H9 (cell line): ENCODE measurements at regions not wholly inside any gene's neighbourhood (a gene's known extent, or its start where the extent isn't known, plus 50 kb on each side); places are given as distances from the start of the nearest gene placed in this dataset.
"Not testable (repeated sequence)": the region's sequence is repeated elsewhere in the genome, so short reads cannot be mapped to it uniquely, and the experiment has no call there.

Experiments
- DNase-seq: peaks from one replicate; pipeline ENCODE4 v3.0.0-alpha.2; 2017
- H2AFZ ChIP-seq: one replicate; pipeline ENCODE4 v1.6.1; 2013; ENCODE audit warnings: mild to moderate bottlenecking, low read length, control low read depth, moderate library complexity
- H2AK5ac ChIP-seq: 2 replicates; pipeline ENCODE4 v1.6.1; 2013; ENCODE audit warnings: low read length, control low read depth, mixed read lengths; ENCODE audit not compliant: insufficient read length
- H2BK120ac ChIP-seq: one replicate; pipeline ENCODE4 v1.6.1; 2013; ENCODE audit warnings: low read depth, mild to moderate bottlenecking, low read length, control low read depth, inconsistent platforms; ENCODE audit not compliant: poor library complexity, severe bottlenecking
- H2BK12ac ChIP-seq: 2 replicates; pipeline ENCODE4 v1.6.1; 2013; ENCODE audit warnings: low read length, control low read depth, mixed read lengths, low read depth; ENCODE audit not compliant: insufficient read length
- H2BK15ac ChIP-seq: 2 replicates; pipeline ENCODE4 v1.6.1; 2013; ENCODE audit warnings: low read depth, low read length, control low read depth
- H2BK20ac ChIP-seq: one replicate; pipeline ENCODE4 v1.6.1; 2013; ENCODE audit warnings: low read depth, mild to moderate bottlenecking, low read length, control low read depth, inconsistent platforms; ENCODE audit not compliant: poor library complexity, severe bottlenecking
- H2BK5ac ChIP-seq: 2 replicates; pipeline ENCODE4 v1.6.1; 2013; ENCODE audit warnings: low read length, control low read depth, mixed read lengths; ENCODE audit not compliant: insufficient read length
- H3K14ac ChIP-seq: 2 replicates; pipeline ENCODE4 v1.6.1; 2013; ENCODE audit warnings: low read length, control low read depth; ENCODE audit not compliant: insufficient read depth
- H3K18ac ChIP-seq: 2 replicates; pipeline ENCODE4 v1.6.1; 2013; ENCODE audit warnings: low read depth, mild to moderate bottlenecking, mixed read lengths, low read length, control low read depth; ENCODE audit not compliant: insufficient read length
- H3K23ac ChIP-seq: 2 replicates; pipeline ENCODE4 v1.6.1; 2013; ENCODE audit warnings: low read length, control low read depth, mixed read lengths, low read depth; ENCODE audit not compliant: insufficient read length
- H3K23me2 ChIP-seq: 2 replicates; pipeline ENCODE4 v1.6.1; 2013; ENCODE audit warnings: low read depth, mild to moderate bottlenecking, mixed read lengths, low read length, control low read depth; ENCODE audit not compliant: insufficient read length, poor library complexity, severe bottlenecking
- H3K27ac ChIP-seq: 2 replicates; pipeline ENCODE4 v1.5.1; 2013; ENCODE audit warnings: low read length, control low read depth, mixed read lengths, low read depth; ENCODE audit not compliant: insufficient read length
- H3K27me3 ChIP-seq: 2 replicates; pipeline ENCODE4 v1.6.1; 2013; ENCODE audit warnings: low read length, control low read depth, inconsistent platforms; ENCODE audit not compliant: insufficient read depth
- H3K4ac ChIP-seq: 2 replicates; pipeline ENCODE4 v1.6.1; 2013; ENCODE audit warnings: low read depth, mild to moderate bottlenecking, control low read depth, inconsistent platforms, low read length, moderate library complexity
- H3K4me1 ChIP-seq: 2 replicates; pipeline ENCODE4 v1.6.1; 2013; ENCODE audit warnings: low read length, control low read depth, inconsistent platforms; ENCODE audit not compliant: insufficient read depth
- H3K4me2 ChIP-seq: 2 replicates; pipeline ENCODE4 v1.6.1; 2013; ENCODE audit warnings: low read length, control low read depth, mixed read lengths; ENCODE audit not compliant: insufficient read length, insufficient read depth
- H3K56ac ChIP-seq: 2 replicates; pipeline ENCODE4 v1.6.1; 2013; ENCODE audit warnings: low read depth, mild to moderate bottlenecking, mixed read lengths, low read length, control low read depth; ENCODE audit not compliant: insufficient read length
- H3K79me1 ChIP-seq: 2 replicates; pipeline ENCODE4 v1.6.1; 2013; ENCODE audit warnings: low read depth, mild to moderate bottlenecking, moderate library complexity, low read length, control low read depth, inconsistent platforms; ENCODE audit not compliant: insufficient read depth, poor library complexity, severe bottlenecking
- H3K79me2 ChIP-seq: 2 replicates; pipeline ENCODE4 v1.6.1; 2013; ENCODE audit warnings: low read length, control low read depth, inconsistent platforms; ENCODE audit not compliant: insufficient read depth
- H3K9ac ChIP-seq: 2 replicates; pipeline ENCODE4 v1.6.1; 2013; ENCODE audit warnings: low read length, control low read depth, mixed read lengths; ENCODE audit not compliant: insufficient read length; ENCODE audit errors: extremely low read depth
- H3K9me3 ChIP-seq: one replicate; pipeline ENCODE4 v1.6.1; 2013; ENCODE audit warnings: low read depth, low read length, inconsistent platforms; ENCODE audit not compliant: control insufficient read depth
- H3T11ph ChIP-seq: one replicate; pipeline ENCODE4 v1.6.1; 2013; ENCODE audit warnings: mild to moderate bottlenecking, low read length, control low read depth, inconsistent platforms
- H4K20me1 ChIP-seq: one replicate; pipeline ENCODE4 v1.6.1; 2013; ENCODE audit not compliant: control insufficient read depth, insufficient read length, insufficient read depth
- H4K5ac ChIP-seq: 2 replicates; pipeline ENCODE4 v1.6.1; 2013; ENCODE audit warnings: low read depth, mild to moderate bottlenecking, mixed read lengths, low read length, control low read depth; ENCODE audit not compliant: insufficient read length
- H4K8ac ChIP-seq: replicated peaks from 2 replicates; pipeline ENCODE4 v1.6.1; 2013; ENCODE audit warnings: low read length, control low read depth, mixed read lengths, low read depth; ENCODE audit not compliant: insufficient read length
- H4K91ac ChIP-seq: 2 replicates; pipeline ENCODE4 v1.6.1; 2013; ENCODE audit warnings: low read depth, mild to moderate bottlenecking, moderate library complexity, mixed read lengths, low read length, control low read depth; ENCODE audit not compliant: insufficient read length
- H3K27ac Mint-ChIP-seq, 3 experiments: 2 replicates in 2 of 3; 3 replicates in 1 of 3; pipeline ENCODE4 v1.8.0; 2020 to 2021; ENCODE audit warnings: mixed read lengths in 3 of 3, mild to moderate bottlenecking in 1 of 3, moderate library complexity in 1 of 3
- H3K27me3 Mint-ChIP-seq: 2 replicates; pipeline ENCODE4 v1.8.0; 2021; ENCODE audit warnings: low read depth, mild to moderate bottlenecking, moderate library complexity, mixed read lengths
- H3K36me3 Mint-ChIP-seq, 3 experiments: 2 replicates in 2 of 3; 3 replicates in 1 of 3; pipeline ENCODE4 v1.8.0; 2020 to 2021; ENCODE audit warnings: low read depth in 3 of 3, mixed read lengths in 3 of 3; ENCODE audit not compliant: insufficient read depth in 1 of 3
- H3K4me1 Mint-ChIP-seq, 2 experiments: 2 replicates each; pipeline ENCODE4 v1.8.0; 2020; ENCODE audit warnings: mixed read lengths in 2 of 2
- H3K4me3 Mint-ChIP-seq, 2 experiments: 2 replicates in 1 of 2; 3 replicates in 1 of 2; pipeline ENCODE4 v1.8.0; 2020 to 2021; ENCODE audit warnings: mild to moderate bottlenecking in 2 of 2, mixed read lengths in 2 of 2, moderate library complexity in 1 of 2
- H3K9me3 Mint-ChIP-seq, 2 experiments: 2 replicates in 1 of 2; 3 replicates in 1 of 2; pipeline ENCODE4 v1.8.0; 2020; ENCODE audit warnings: mild to moderate bottlenecking in 2 of 2, mixed read lengths in 2 of 2, moderate library complexity in 1 of 2
- CTCF ChIP-seq: fragments of 200-600 bp; sonication (generic); conservative IDR thresholded peaks from 3 replicates; pipeline ENCODE4 v1.8.0; 2021; ENCODE audit warnings: antibody characterized with exemption, mild to moderate bottlenecking
- WGBS: extraction: QIAGEN DNeasy Blood & Tissue Kit; methylation state at CpG from one replicate; pipeline ENCODE4 v1.1.7; 2013; ENCODE audit warnings: missing lambda C conversion rate, low lambda C conversion rate, mixed read lengths; ENCODE audit not compliant: insufficient read length; ENCODE audit errors: extremely low coverage; 5-methylcytosine and 5-hydroxymethylcytosine counted together

- Histone ChIP-seq H3K9ac (no peak overlapping the region), H3K27me3 (no peaks in the 10 kb centered on the region), H3K18ac (no peak overlapping the region), H3K4ac (no peak overlapping the region), H2BK15ac (no peak overlapping the region), H3K56ac (no peak overlapping the region), H4K91ac (no peak overlapping the region), H3K79me2 (no peaks in the 10 kb centered on the region), H2BK12ac (no peak overlapping the region), H3K23me2 (no peaks in the 10 kb centered on the region), H3K79me1 (no peaks in the 10 kb centered on the region), H3K23ac (no peak overlapping the region), H2BK5ac (no peak overlapping the region), H3T11ph (no peak overlapping the region), H2BK20ac (no peak overlapping the region), H4K8ac (no peak overlapping the region), H4K5ac (no peak overlapping the region), H2BK120ac (no peak overlapping the region), H2AFZ (no peak overlapping the region), H3K14ac (no peak overlapping the region), H3K4me2 (no peak overlapping the region), H4K20me1 (no peaks in the 10 kb centered on the region), H3K27ac (no peak overlapping the region), H2AK5ac (no peak overlapping the region), H3K4me1 (no peaks in the 10 kb centered on the region), H3K9me3 (no peaks in the 10 kb centered on the region)
- DNase-seq = no peak
- Mint-ChIP-seq H3K4me3 (no peak overlapping the region), H3K9me3 (peaks cover 0 to 4% of the 10 kb centered on the region in 2 experiments; a peak in 2 of 5 replicates), H3K27ac (no peak overlapping the region), H3K4me1 (peaks cover 8 to 21% of the 10 kb centered on the region in 2 experiments), H3K36me3 (no peaks in the 10 kb centered on the region), H3K27me3 (peaks cover 4% of the 10 kb centered on the region)
- no peak for TF ChIP-seq CTCF
- WGBS = no CpG with 5 or more reads among the region's 13 CpGs
These were observed 92.3 kb upstream of the COL5A1 start for GRCh38 chr9:134549336-134549735.

GRCh38 chr9:134550081-134550480 is 91.5 kb upstream of the COL5A1 start:
- not testable (repeated sequence) for DNase-seq, H3K18ac ChIP-seq, H3K23me2 ChIP-seq, H3K36me3 Mint-ChIP-seq, H2AK5ac ChIP-seq, H3K9ac ChIP-seq, H4K8ac ChIP-seq, H2BK20ac ChIP-seq, H3K79me1 ChIP-seq, H3K56ac ChIP-seq, H4K91ac ChIP-seq, H3K4me1 ChIP-seq, H3K27ac ChIP-seq, H3K4me2 ChIP-seq, H3K14ac ChIP-seq, H4K20me1 ChIP-seq, H3K27me3 Mint-ChIP-seq, H3K9me3 ChIP-seq, H2BK15ac ChIP-seq, H3K4ac ChIP-seq, H2BK120ac ChIP-seq, H3K27ac Mint-ChIP-seq, H2BK12ac ChIP-seq, H2AFZ ChIP-seq, H3K23ac ChIP-seq, H2BK5ac ChIP-seq, H3K9me3 Mint-ChIP-seq, H4K5ac ChIP-seq, H3K27me3 ChIP-seq, H3K79me2 ChIP-seq, H3K4me3 Mint-ChIP-seq, H3T11ph ChIP-seq
- peaks cover 3 to 18% of the 10 kb centered on the region in 2 experiments; a peak in 3 of 4 replicates for H3K4me1 Mint-ChIP-seq
- no CpG with 5 or more reads among the region's 7 CpGs for WGBS
